PC-9 (cell line): ENCODE measurements at regions not wholly inside any gene's neighbourhood (a gene's known extent, or its start where the extent isn't known, plus 50 kb on each side); places are given as distances from the start of the nearest gene placed in this dataset.

Source experiments
- CTCF ChIP-seq: fragments of 200-600 bp; sonication (generic); conservative IDR thresholded peaks from 2 replicates; pipeline ENCODE4 v1.6.1; 2017; ENCODE audit warnings: mixed run types, antibody characterized with exemption, mild to moderate bottlenecking, moderate library complexity
- EZH2 ChIP-seq: fragments of 200-600 bp; sonication (generic); IDR thresholded peaks from 2 replicates; pipeline ENCODE4 v1.8.0; 2017; ENCODE audit warnings: antibody characterized with exemption, low read depth

DNA sequence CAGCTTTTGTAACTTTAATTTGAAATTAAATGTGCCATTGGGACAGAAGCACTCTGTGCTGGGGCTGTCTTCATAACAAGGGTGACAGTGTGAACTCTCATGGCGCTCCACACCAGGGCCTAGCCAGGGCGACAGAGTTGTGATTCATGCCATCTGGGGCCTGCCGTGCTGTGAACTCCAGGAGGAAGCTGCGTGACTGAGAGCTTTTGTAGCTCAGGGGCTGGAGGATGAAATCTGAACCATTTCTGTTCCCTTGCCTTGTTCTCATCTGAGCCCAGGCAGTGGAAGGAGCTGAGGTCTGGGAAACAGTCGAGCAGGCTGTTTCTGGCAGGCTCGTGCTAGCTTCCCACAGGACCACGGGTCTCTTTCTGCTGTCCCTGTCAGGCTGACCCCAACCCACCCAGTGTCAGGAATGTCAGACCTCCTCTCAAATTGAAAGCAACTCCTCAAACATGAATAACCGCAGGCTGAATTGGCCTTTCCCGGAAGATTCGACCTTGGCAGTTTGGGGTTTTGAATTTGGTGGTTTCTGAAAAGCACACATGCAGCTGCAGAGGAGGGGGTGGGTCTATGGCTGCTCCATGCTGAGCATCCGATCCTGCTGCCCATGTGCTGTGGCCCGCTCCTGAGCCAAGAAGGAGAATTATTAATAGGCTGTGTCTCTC, 69.2 kb upstream of the RPS23 start:
- TF ChIP-seq CTCF (no peak), EZH2 (no peak)
